ENCODE measurements at regions not wholly inside any gene's neighbourhood (a gene's known extent, or its start where the extent isn't known, plus 50 kb on each side); places are given as distances from the start of the nearest gene placed in this dataset.
"Not testable (repeated sequence)": the region's sequence is repeated elsewhere in the genome, so short reads cannot be mapped to it uniquely, and the experiment has no call there.

GRCh38 chr9:42974725-42975124 lies 791.3 kb downstream of the SPATA31A6 start:
- not testable (repeated sequence) for H3K27ac ChIP-seq (ENCODE audit: low read depth in 1 of 2, low read length in 2 of 2)
- 39% methylated on average over 31 of the region's 31 CpGs for WGBS

DNA sequence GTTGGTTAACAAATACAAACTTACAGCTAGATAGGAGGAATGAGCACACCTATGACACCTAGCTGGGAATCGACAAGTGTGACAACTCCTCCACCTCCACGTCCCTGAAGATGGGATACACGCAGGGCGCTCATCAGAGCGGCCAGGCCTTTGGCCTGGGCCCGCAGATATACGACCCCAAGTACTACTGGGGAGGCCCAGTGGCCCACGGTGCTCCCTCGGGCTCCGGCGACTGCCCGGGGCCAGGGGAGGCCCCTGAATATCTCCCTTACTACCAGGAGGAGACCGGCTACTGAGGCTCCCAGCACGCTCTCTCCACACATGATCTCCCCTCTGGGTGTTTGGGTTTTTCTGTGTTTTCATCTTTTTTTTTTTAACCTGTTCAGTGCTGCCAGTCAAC lies 801.3 kb downstream of the SPATA31A6 start:
- not testable (repeated sequence) for H3K4me1 ChIP-seq (ENCODE audit: control insufficient read depth in 4 of 4, insufficient read depth in 4 of 4, low read length in 3 of 4); H3K27me3 ChIP-seq (ENCODE audit: control insufficient read depth in 4 of 4, insufficient read depth in 4 of 4, low read length in 3 of 4); H3K27ac ChIP-seq (ENCODE audit: low read depth in 1 of 2, low read length in 2 of 2); DNase-seq (ENCODE audit: low spot score); H3K9ac ChIP-seq (ENCODE audit: low read depth in 1 of 2, low read length in 2 of 2); H3K9me3 ChIP-seq (ENCODE audit: control insufficient read depth in 4 of 4, low read length in 3 of 4); H3K4me3 ChIP-seq (ENCODE audit: low read depth in 1 of 3, low read length in 3 of 3); H3K36me3 ChIP-seq (ENCODE audit: control insufficient read depth in 4 of 4, insufficient read depth in 3 of 4, low read depth in 1 of 4, low read length in 3 of 4)
- 91% methylated on average over 14 of the region's 14 CpGs for WGBS

More at GRCh38 chr9:42974725-42975124, 791.3 kb downstream of the SPATA31A6 start:
- H3K27me3 ChIP-seq (ENCODE audit: control insufficient read depth in 4 of 4, insufficient read depth in 4 of 4, low read length in 3 of 4); H3K4me3 ChIP-seq (ENCODE audit: low read depth in 1 of 3, low read length in 3 of 3); H3K9me3 ChIP-seq (ENCODE audit: control insufficient read depth in 4 of 4, low read length in 3 of 4); H3K36me3 ChIP-seq (ENCODE audit: control insufficient read depth in 4 of 4, insufficient read depth in 3 of 4, low read depth in 1 of 4, low read length in 3 of 4); DNase-seq (ENCODE audit: low spot score); H3K9ac ChIP-seq (ENCODE audit: low read depth in 1 of 2, low read length in 2 of 2); H3K4me1 ChIP-seq (ENCODE audit: control insufficient read depth in 4 of 4, insufficient read depth in 4 of 4, low read length in 3 of 4): not testable (repeated sequence)

Measured in liver (tissue), 6 donors.